DOHH2 (cell line): ENCODE measurements at regions not wholly inside any gene's neighbourhood (a gene's known extent, or its start where the extent isn't known, plus 50 kb on each side); places are given as distances from the start of the nearest gene placed in this dataset.

ENCODE experiments used
- H3F3A ChIP-seq: fragments of 200-600 bp; sonication (generic), shearing (Covaris generic); 2 replicates; pipeline ENCODE4 v1.6.0; 2016; ENCODE audit warnings: antibody characterized with exemption, mild to moderate bottlenecking; ENCODE audit not compliant: control insufficient read depth, insufficient read depth
- H3K27ac ChIP-seq: fragments of 200-600 bp; sonication (generic); 2 replicates; pipeline ENCODE4 v1.5.1; 2014; ENCODE audit warnings: low read depth, mild to moderate bottlenecking, low read length, moderate library complexity
- H3K27me3 ChIP-seq: fragments of 200-600 bp; sonication (generic); 2 replicates; pipeline ENCODE4 v1.6.1; 2014; ENCODE audit warnings: mild to moderate bottlenecking, low read length, mixed read lengths; ENCODE audit not compliant: control insufficient read depth
- H3K36me3 ChIP-seq: fragments of 200-600 bp; sonication (generic); 2 replicates; pipeline ENCODE4 v1.6.1; 2014; ENCODE audit warnings: mild to moderate bottlenecking, low read length, moderate library complexity, mixed read lengths; ENCODE audit not compliant: control insufficient read depth
- H3K4me1 ChIP-seq: fragments of 200-600 bp; sonication (generic); 2 replicates; pipeline ENCODE4 v1.6.1; 2014; ENCODE audit warnings: mild to moderate bottlenecking, low read length, mixed read lengths; ENCODE audit not compliant: control insufficient read depth
- H3K4me2 ChIP-seq: fragments of 200-600 bp; sonication (generic); 2 replicates; pipeline ENCODE4 v1.6.0; 2014; ENCODE audit warnings: mild to moderate bottlenecking, low read length, moderate library complexity
- H3K4me3 ChIP-seq: fragments of 200-600 bp; sonication (generic); 2 replicates; pipeline ENCODE4 v1.5.1; 2014; ENCODE audit warnings: mild to moderate bottlenecking, low read length, mixed read lengths
- H3K79me2 ChIP-seq: fragments of 200-600 bp; sonication (generic); 2 replicates; pipeline ENCODE4 v1.6.1; 2014; ENCODE audit warnings: mild to moderate bottlenecking, low read length, mixed read lengths; ENCODE audit not compliant: control insufficient read depth
- H3K9me2 ChIP-seq: fragments of 200-600 bp; sonication (generic); replicated peaks from 2 replicates; pipeline ENCODE4 v1.6.1; 2014; ENCODE audit warnings: mild to moderate bottlenecking, low read length, mixed read lengths; ENCODE audit not compliant: control insufficient read depth
- H3K9me3 ChIP-seq: fragments of 200-600 bp; sonication (generic); 2 replicates; pipeline ENCODE4 v1.6.1; 2014; ENCODE audit warnings: antibody characterized with exemption, low read length, mixed read lengths; ENCODE audit not compliant: control insufficient read depth, insufficient read depth
- H4K20me1 ChIP-seq: fragments of 200-600 bp; sonication (generic); 2 replicates; pipeline ENCODE4 v1.6.0; 2014; ENCODE audit warnings: low read depth, mild to moderate bottlenecking, antibody characterized with exemption, low read length, moderate library complexity; ENCODE audit not compliant: control insufficient read depth, insufficient read depth
- CTCF ChIP-seq: fragments of 200-600 bp; sonication (generic); IDR thresholded peaks from one replicate; pipeline ENCODE4 v1.5.1; 2014; ENCODE audit warnings: antibody characterized with exemption, mild to moderate bottlenecking, low read depth, low read length; ENCODE audit not compliant: poor library complexity, severe bottlenecking
- EZH2phosphoT487 ChIP-seq: fragments of 200-600 bp; sonication (generic); IDR thresholded peaks from 2 replicates; pipeline ENCODE4 v1.6.1; 2017; ENCODE audit warnings: borderline replicate concordance, mild to moderate bottlenecking, antibody characterized with exemption, low read length, moderate library complexity, mixed read lengths

GRCh38 chr5:41617843-41618515 is 107.6 kb upstream of the PLCXD3 start:
- Histone ChIP-seq H3K4me2 (no peak overlapping the region), H3K79me2 (no peaks in the 10 kb centered on the region), H4K20me1 (no peaks in the 10 kb centered on the region), H3K4me1 (no peaks in the 10 kb centered on the region), H3F3A (no peaks in the 10 kb centered on the region), H3K36me3 (no peaks in the 10 kb centered on the region), H3K9me2 (no peaks in the 10 kb centered on the region), H3K9me3 (no peaks in the 10 kb centered on the region), H3K27ac (no peak overlapping the region), H3K4me3 (no peak overlapping the region), H3K27me3 (no peaks in the 10 kb centered on the region)
- TF ChIP-seq CTCF (no peak), EZH2phosphoT487 (no peak)

- Histone ChIP-seq H3K4me3 (no peak overlapping the region), H3K36me3 (no peaks in the 10 kb centered on the region), H3F3A (no peaks in the 10 kb centered on the region), H3K4me2 (no peak overlapping the region), H3K4me1 (no peaks in the 10 kb centered on the region), H3K79me2 (no peaks in the 10 kb centered on the region), H3K27ac (no peak overlapping the region), H3K9me2 (no peaks in the 10 kb centered on the region), H3K27me3 (no peaks in the 10 kb centered on the region), H3K9me3 (no peaks in the 10 kb centered on the region), H4K20me1 (no peaks in the 10 kb centered on the region)
- TF ChIP-seq EZH2phosphoT487 (no peak), CTCF (no peak)
Measured at GRCh38 chr5:41610386-41610785, 100.0 kb upstream of the PLCXD3 start.

- H3K27ac ChIP-seq = no peak overlapping the region
- TF ChIP-seq EZH2phosphoT487 = no peak
- TF ChIP-seq CTCF = no peak
Measured at GRCh38 chr5:41600731-41601130, 90.3 kb upstream of the PLCXD3 start.

More at GRCh38 chr5:41600731-41601130, 90.3 kb upstream of the PLCXD3 start:
- H3K36me3 ChIP-seq = no peaks in the 10 kb centered on the region
- no peaks in the 10 kb centered on the region for H3K9me2 ChIP-seq
- no peak overlapping the region for H3K4me2 ChIP-seq
- H3K4me3 ChIP-seq = no peak overlapping the region
- H3F3A ChIP-seq = no peaks in the 10 kb centered on the region
- H3K4me1 ChIP-seq = no peaks in the 10 kb centered on the region
- H4K20me1 ChIP-seq = no peaks in the 10 kb centered on the region
- no peaks in the 10 kb centered on the region for H3K9me3 ChIP-seq
- H3K27me3 ChIP-seq = no peaks in the 10 kb centered on the region
- no peaks in the 10 kb centered on the region for H3K79me2 ChIP-seq
